HG03064 (cell line): ENCODE measurements at regions not wholly inside any gene's neighbourhood (a gene's known extent, or its start where the extent isn't known, plus 50 kb on each side); places are given as distances from the start of the nearest gene placed in this dataset.

Experiments
- ATAC-seq: cut with Tn5 transposase; IDR thresholded peaks from one replicate; pipeline ENCODE4 v1.9.1; 2021; ENCODE audit warnings: low read depth; ENCODE audit not compliant: unreplicated experiment

GRCh38 chr13:90757127-90757680, 590.3 kb upstream of the MIR17HG start:
- ATAC-seq, result no peak

GRCh38 chr13:90760639-90761038, 586.8 kb upstream of the MIR17HG start:
- ATAC-seq, result no peak

DNA sequence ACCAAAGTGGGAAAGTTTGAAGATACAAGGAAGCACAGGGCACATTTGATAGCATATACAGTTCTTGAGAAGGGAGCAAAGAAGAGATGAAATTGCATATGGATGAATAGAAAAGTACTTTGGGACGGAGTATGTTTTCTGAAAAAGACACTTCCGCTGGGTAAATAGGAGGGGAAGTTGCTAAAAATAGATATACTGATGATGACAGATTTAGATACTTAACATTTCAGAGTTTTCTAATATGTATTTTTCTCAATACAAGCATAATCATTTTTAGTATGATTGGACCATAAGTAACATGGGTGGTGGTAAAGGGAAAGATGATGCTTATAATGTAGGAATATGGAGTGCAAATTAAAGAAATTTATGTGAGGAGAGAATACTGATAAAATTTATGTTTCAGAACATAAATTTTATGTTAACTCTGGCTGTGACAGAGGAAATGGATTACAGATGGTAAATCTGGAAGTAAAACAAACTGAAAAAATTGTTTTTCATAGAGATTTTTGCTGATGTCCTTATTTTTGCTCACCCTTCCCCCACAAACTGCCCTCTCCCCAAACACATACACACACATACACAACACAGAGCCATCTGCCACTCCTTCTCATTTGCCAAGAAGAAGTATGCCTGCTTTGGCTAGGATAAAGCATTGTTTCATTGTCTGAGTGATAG, 583.9 kb upstream of the MIR17HG start:
- no peak for ATAC-seq

GRCh38 chr13:90766386-90766902, 581.0 kb upstream of the MIR17HG start:
- no peak for ATAC-seq

DNA sequence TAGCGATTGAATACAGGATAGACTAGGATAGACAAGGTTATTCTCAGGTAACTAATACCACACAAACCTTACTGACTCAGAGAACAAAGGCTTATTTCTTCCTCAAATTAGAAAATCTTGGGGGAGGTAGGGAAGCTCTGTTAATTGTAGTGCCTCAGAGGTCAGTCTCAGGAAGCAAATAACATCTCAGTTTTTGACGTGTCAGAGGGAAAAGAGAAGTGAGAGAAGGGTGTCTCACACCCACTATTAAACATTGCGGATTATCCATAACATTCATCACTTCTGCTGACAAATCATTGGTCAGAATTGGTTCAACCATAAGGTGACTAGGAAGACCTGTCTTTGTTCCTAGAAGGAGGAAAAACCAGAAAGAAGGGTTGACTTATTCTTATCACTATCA, 579.4 kb upstream of the MIR17HG start:
- no peak for ATAC-seq

- ATAC-seq, result no peak
These were observed 578.1 kb upstream of the MIR17HG start for GRCh38 chr13:90769387-90769786.

GRCh38 chr13:90770334-90770733, 577.2 kb upstream of the MIR17HG start:
- ATAC-seq, result no peak

DNA sequence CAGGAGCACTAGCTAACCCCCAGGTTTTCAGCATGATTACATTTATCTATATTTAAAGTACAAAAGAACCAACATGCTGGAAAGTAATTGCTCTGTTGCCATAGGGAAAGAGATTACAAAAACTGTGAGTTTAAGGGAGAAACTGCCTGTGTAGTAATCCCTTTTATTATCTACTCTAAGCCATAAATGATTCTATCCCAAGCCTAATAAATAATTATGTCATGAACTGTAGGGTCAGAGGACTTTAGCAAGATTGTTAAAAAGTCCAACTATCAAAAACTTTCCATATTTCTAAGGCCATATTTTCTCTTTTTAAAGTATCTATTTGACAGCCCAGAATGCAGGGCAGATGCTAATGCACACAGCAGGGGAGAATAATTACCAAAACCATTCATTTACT, 573.8 kb upstream of the MIR17HG start:
- no peak for ATAC-seq

- ATAC-seq, result no peak
These were observed 571.3 kb upstream of the MIR17HG start for GRCh38 chr13:90776051-90776748.

- no peak for ATAC-seq
These were observed 564.2 kb upstream of the MIR17HG start for GRCh38 chr13:90783273-90783672.

GRCh38 chr13:90787007-90787406, 560.5 kb upstream of the MIR17HG start:
- ATAC-seq, result no peak

GRCh38 chr13:90792335-90792734, 555.2 kb upstream of the MIR17HG start:
- ATAC-seq, result no peak

- no peak for ATAC-seq
These were observed 554.1 kb upstream of the MIR17HG start for GRCh38 chr13:90793261-90793820.

GRCh38 chr13:90796474-90796873, 551.0 kb upstream of the MIR17HG start:
- no peak for ATAC-seq

- ATAC-seq, result no peak
These were observed 550.2 kb upstream of the MIR17HG start for GRCh38 chr13:90797335-90797734.

GRCh38 chr13:90798381-90798780, 549.1 kb upstream of the MIR17HG start:
- no peak for ATAC-seq

- ATAC-seq, result no peak
These were observed 547.3 kb upstream of the MIR17HG start for GRCh38 chr13:90800082-90800746.

DNA sequence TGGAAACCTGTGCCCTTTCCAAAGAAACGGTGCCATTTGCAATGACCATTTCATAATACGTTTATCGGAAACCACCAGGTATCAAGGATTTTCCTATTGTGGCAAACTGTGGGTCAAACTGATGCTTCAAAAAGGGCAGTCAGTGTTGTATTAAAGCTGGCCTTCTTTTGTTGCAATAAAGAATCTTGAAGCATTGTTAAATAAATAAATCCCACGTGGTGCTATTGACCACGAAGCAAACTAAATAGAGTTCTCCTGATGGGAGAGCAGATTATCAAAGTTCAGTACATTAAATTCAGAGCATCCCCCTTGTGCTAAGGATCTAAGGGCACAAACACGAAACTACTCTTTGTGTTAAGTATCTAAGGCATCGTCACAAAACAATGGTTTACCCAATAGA, 545.9 kb upstream of the MIR17HG start:
- no peak for ATAC-seq

DNA sequence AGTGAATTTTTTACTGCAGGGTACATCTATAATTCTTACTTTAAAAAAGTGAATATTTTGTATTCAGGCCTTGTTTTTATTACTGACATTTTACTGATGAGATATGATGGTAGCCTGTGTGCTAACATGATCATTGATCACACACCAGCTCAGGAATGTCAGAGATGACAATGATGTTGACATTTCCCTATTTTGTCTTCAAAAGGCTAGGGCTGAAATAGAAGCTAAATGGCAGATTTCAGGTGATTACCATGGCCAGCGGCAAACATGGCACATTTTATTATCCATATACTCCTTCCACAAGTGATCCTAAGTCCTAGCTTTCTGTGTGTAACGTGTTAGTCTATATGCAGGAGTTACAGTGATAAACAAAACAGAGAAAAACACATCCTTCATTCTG, 544.3 kb upstream of the MIR17HG start:
- no peak for ATAC-seq

- no peak for ATAC-seq
These were observed 541.4 kb upstream of the MIR17HG start for GRCh38 chr13:90806016-90806615.

DNA sequence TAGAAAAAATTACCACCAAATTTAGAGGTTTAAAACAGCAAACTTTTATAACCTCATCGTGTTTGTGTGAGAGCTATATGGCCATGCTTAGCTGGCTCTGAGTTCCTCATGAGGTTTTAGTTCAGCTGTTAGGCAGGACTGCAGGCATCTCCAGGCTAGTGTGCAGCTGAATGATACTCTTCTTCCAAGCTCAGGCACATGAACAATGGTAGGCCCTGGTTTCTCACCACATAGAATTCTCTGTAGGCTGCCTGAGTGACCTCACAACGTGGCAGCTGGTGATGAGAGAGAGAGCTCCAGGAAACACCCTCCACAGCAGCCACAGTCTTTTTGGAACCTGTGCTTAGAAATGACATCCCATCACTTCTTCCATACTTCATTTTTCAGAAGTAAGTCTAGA, 540.6 kb upstream of the MIR17HG start:
- no peak for ATAC-seq
